Testis (tissue), 2 donors: ENCODE measurements at regions not wholly inside any gene's neighbourhood (a gene's known extent, or its start where the extent isn't known, plus 50 kb on each side); places are given as distances from the start of the nearest gene placed in this dataset.

Experiments used
- DNase-seq: peaks from one replicate; pipeline ENCODE4 v3.0.0-alpha.2; 2019
- H3K27ac ChIP-seq, 2 donors: fragments of 200-600 bp; sonication (generic); one replicate each; pipeline ENCODE4 v1.5.1; 2019
- H3K27me3 ChIP-seq: fragments of 200-600 bp; sonication (generic); one replicate; pipeline ENCODE4 v1.5.1; 2019
- H3K36me3 ChIP-seq: fragments of 200-600 bp; sonication (generic); one replicate; pipeline ENCODE4 v1.5.1; 2017; ENCODE audit warnings: low read depth; ENCODE audit errors: missing control alignments
- H3K4me1 ChIP-seq: fragments of 200-600 bp; sonication (generic); one replicate; pipeline ENCODE4 v1.5.1; 2019
- H3K4me3 ChIP-seq, 2 donors: fragments of 200-600 bp; sonication (generic); one replicate each; pipeline ENCODE4 v1.5.1; 2017 to 2019
- H3K9me3 ChIP-seq: fragments of 200-600 bp; sonication (generic); one replicate; pipeline ENCODE4 v1.5.1; 2017
- CTCF ChIP-seq, 3 experiments: fragments of 450-650 bp in 2 of 3; fragments of 200-600 bp in 1 of 3; sonication (generic) in 1 of 3; IDR thresholded peaks; one replicate each; pipeline ENCODE4 v1.5.1; 2016 to 2019; ENCODE audit warnings: antibody characterized with exemption in 3 of 3, mild to moderate bottlenecking in 2 of 3, moderate library complexity in 1 of 3
- POLR2A ChIP-seq: fragments of 450-650 bp; IDR thresholded peaks from one replicate; pipeline ENCODE4 v1.6.1; 2017; ENCODE audit warnings: antibody characterized with exemption, mild to moderate bottlenecking, moderate library complexity
- WGBS, 2 donors: methylation state at CpG; one replicate each; pipeline ENCODE4 v1.1.5; 2018; 5-methylcytosine and 5-hydroxymethylcytosine counted together
- intact Hi-C: fragments of 100-400 bp; cut with DNase I; formaldehyde crosslinking; loops from one replicate; pipeline ENCODE4 v1.15.1; 2023; ENCODE audit warnings: low total_unique reads

GRCh38 chr5:62707563-62707962 is 128.9 kb downstream of the LRRC70 start:
- Histone ChIP-seq H3K9me3 (no peaks in the 10 kb centered on the region), H3K27me3 (no peaks in the 10 kb centered on the region), H3K36me3 (no peaks in the 10 kb centered on the region), H3K27ac (no peak overlapping the region), H3K4me3 (no peak overlapping the region), H3K4me1 (no peaks in the 10 kb centered on the region)
- DNase-seq, result no peak
- 69 to 77% methylated on average over 1 of the region's 1 CpG for WGBS, 2 donors
- intact Hi-C loops, result no loop called here
- TF ChIP-seq CTCF (IDR thresholded peaks at IDR 0.05) (no peak), POLR2A (no peak)

GRCh38 chr5:62707131-62707530 is 128.5 kb downstream of the LRRC70 start:
- Histone ChIP-seq H3K36me3 (no peaks in the 10 kb centered on the region), H3K9me3 (no peaks in the 10 kb centered on the region), H3K27me3 (no peaks in the 10 kb centered on the region), H3K4me1 (no peaks in the 10 kb centered on the region), H3K4me3 (no peak overlapping the region), H3K27ac (no peak overlapping the region)
- DNase-seq, result no peak
- no peak for TF ChIP-seq CTCF (IDR thresholded peaks at IDR 0.05)
- TF ChIP-seq POLR2A, result no peak
- intact Hi-C loops, result no loop called here
- WGBS, 2 donors, result 76 to 78% methylated on average over 2 of the region's 2 CpGs

- DNase-seq, result no peak
- Histone ChIP-seq H3K27me3 (no peaks in the 10 kb centered on the region), H3K4me1 (no peaks in the 10 kb centered on the region), H3K36me3 (no peaks in the 10 kb centered on the region), H3K4me3 (no peak overlapping the region), H3K27ac (no peak overlapping the region), H3K9me3 (no peaks in the 10 kb centered on the region)
- intact Hi-C loops, result no loop called here
- no peak for TF ChIP-seq POLR2A
- TF ChIP-seq CTCF (IDR thresholded peaks at IDR 0.05), result no peak
- WGBS, 2 donors, result 93 to 100% methylated on average over 2 of the region's 2 CpGs
Measured at GRCh38 chr5:62705022-62705421, 126.4 kb downstream of the LRRC70 start.

GRCh38 chr5:62702126-62702525 is 123.5 kb downstream of the LRRC70 start:
- no peak for DNase-seq
- 78 to 86% methylated on average over 4 of the region's 4 CpGs for WGBS, 2 donors
- no peak overlapping the region for H3K27ac ChIP-seq
- intact Hi-C loops, result no loop called here
- H3K36me3 ChIP-seq, result no peaks in the 10 kb centered on the region
- TF ChIP-seq CTCF (IDR thresholded peaks at IDR 0.05) (no peak), POLR2A (no peak)
- no peaks in the 10 kb centered on the region for H3K9me3 ChIP-seq
- H3K27me3 ChIP-seq, result no peaks in the 10 kb centered on the region
- H3K4me3 ChIP-seq, result no peak overlapping the region
- H3K4me1 ChIP-seq, result no peaks in the 10 kb centered on the region

- no peak for DNase-seq
- H3K9me3 ChIP-seq, result no peaks in the 10 kb centered on the region
- H3K36me3 ChIP-seq, result no peaks in the 10 kb centered on the region
- WGBS, 2 donors, result 89 to 92% methylated on average over 1 of the region's 1 CpG
- H3K4me1 ChIP-seq, result no peaks in the 10 kb centered on the region
- intact Hi-C loops, result no loop called here
- no peak for TF ChIP-seq POLR2A
- TF ChIP-seq CTCF (IDR thresholded peaks at IDR 0.05), result no peak
- H3K27me3 ChIP-seq, result no peaks in the 10 kb centered on the region
- H3K27ac ChIP-seq, result no peak overlapping the region
- no peak overlapping the region for H3K4me3 ChIP-seq
Measured at GRCh38 chr5:62701036-62701435, 122.4 kb downstream of the LRRC70 start.
